HepG2 (cell line): ENCODE measurements at regions not wholly inside any gene's neighbourhood (a gene's known extent, or its start where the extent isn't known, plus 50 kb on each side); places are given as distances from the start of the nearest gene placed in this dataset.

Experiments used
- ATAC-seq: fragments of 200-7000 bp; cut with Tn5 transposase; 3 replicates; pipeline ENCODE4 v1.9.1; 2020; ENCODE audit warnings: mild to moderate bottlenecking, moderate library complexity
- BruUV-seq: library from RNA; stranded (reverse); fragments of 400-500 nt; replicated peaks from 2 replicates; lab custom pipeline; 2021; lab: Mats Ljungman, UMichigan
- CTCF ChIA-PET: fragments of 300-600 bp; formaldehyde crosslinking; extraction: SDS; loops from one replicate; lab custom pipeline; 2021; ENCODE audit warnings: low total read pairs, inconsistent platforms, low intra/inter-chr PET ratio; lab: Yijun Ruan, JAX
- POLR2A ChIA-PET: fragments of 350-600 bp; sonication (Branson Sonifier 250); formaldehyde crosslinking; loops from one replicate; lab custom pipeline; 2020; ENCODE audit warnings: antibody characterized with exemption, inconsistent platforms; lab: Yijun Ruan, JAX
- DNase-seq: peaks from one replicate; pipeline ENCODE4 v3.0.0-alpha.2; 2015; ENCODE audit warnings: low spot score
- FAIRE-seq: peaks from 3 replicates; lab custom pipeline; 2011; peaks lifted over from hg19 to GRCh38; lab: Jason Lieb, UNC
- H2AFZ ChIP-seq: one replicate; pipeline ENCODE4 v1.6.1; 2011; ENCODE audit warnings: low read length, inconsistent platforms
- H3K27ac ChIP-seq: fragments of 300-600 bp; 3 replicates; pipeline ENCODE4 v1.8.0; 2011; ENCODE audit warnings: mixed run types, mild to moderate bottlenecking, mixed read lengths, low read length, inconsistent platforms; ENCODE audit not compliant: insufficient read depth; ENCODE audit errors: extremely low read length
- H3K27me3 ChIP-seq, 2 experiments: fragments of 200-600 bp in 1 of 2; 2 replicates in 1 of 2; 3 replicates in 1 of 2; pipeline versions ENCODE4 v1.6.0 to v1.8.0; 2011; ENCODE audit warnings: low read length in 2 of 2, mild to moderate bottlenecking in 2 of 2, moderate library complexity in 2 of 2, inconsistent platforms in 1 of 2; ENCODE audit not compliant: insufficient read depth in 2 of 2, control insufficient read depth in 1 of 2
- H3K36me3 ChIP-seq, 2 experiments: fragments of 200-600 bp in 1 of 2; replicated peaks in 1 of 2; 2 replicates in 1 of 2; 3 replicates in 1 of 2; pipeline versions ENCODE4 v1.5.1 to v1.8.0; 2011; ENCODE audit warnings: low read length in 2 of 2, inconsistent platforms in 1 of 2; ENCODE audit not compliant: insufficient read depth in 2 of 2, control insufficient read depth in 1 of 2
- H3K4me1 ChIP-seq: 2 replicates; pipeline ENCODE4 v1.5.1; 2012; ENCODE audit warnings: low read length, inconsistent platforms; ENCODE audit not compliant: insufficient read depth
- H3K4me2 ChIP-seq: 2 replicates; pipeline ENCODE4 v1.6.0; 2011; ENCODE audit warnings: low read depth, low read length, inconsistent platforms
- H3K4me3 ChIP-seq, 3 experiments: fragments of 200-600 bp in 1 of 3; sonication (generic), shearing (Covaris generic) in 1 of 3; replicated peaks in 1 of 3; 2 replicates each; pipeline ENCODE4 v1.5.1; 2011 to 2016; ENCODE audit warnings: low read length in 3 of 3, inconsistent platforms in 2 of 3, low read depth in 2 of 3, mild to moderate bottlenecking in 2 of 3, control low read depth in 1 of 3, mixed read lengths in 1 of 3; ENCODE audit not compliant: insufficient read depth in 1 of 3
- H3K79me2 ChIP-seq: one replicate; pipeline ENCODE4 v1.6.1; 2011; ENCODE audit warnings: low read length, inconsistent platforms; ENCODE audit not compliant: insufficient read depth
- H3K9ac ChIP-seq: 2 replicates; pipeline ENCODE4 v1.6.0; 2011; ENCODE audit warnings: mild to moderate bottlenecking, low read depth, low read length, inconsistent platforms; ENCODE audit not compliant: insufficient read depth
- H3K9me3 ChIP-seq: 2 replicates; pipeline ENCODE4 v1.5.1; 2012; ENCODE audit warnings: mild to moderate bottlenecking, low read length
- H4K20me1 ChIP-seq: 2 replicates; pipeline ENCODE4 v1.6.0; 2011; ENCODE audit warnings: inconsistent platforms, mild to moderate bottlenecking, low read length, moderate library complexity; ENCODE audit not compliant: insufficient read depth
- ATF7 ChIP-seq, 2 experiments: fragments of 450-650 bp in 1 of 2; sonication (generic) in 1 of 2; formaldehyde crosslinking in 1 of 2; IDR thresholded peaks; 2 replicates each; pipeline versions ENCODE4 v1.4.0 to v1.6.1; 2016 to 2020; ENCODE audit warnings: antibody characterized with exemption in 1 of 2, mild to moderate bottlenecking in 1 of 2, missing genetic modification reagents in 1 of 2
- BCL6 ChIP-seq: IDR thresholded peaks from 2 replicates; pipeline ENCODE4 v1.6.1; 2016; ENCODE audit warnings: missing genetic modification reagents, missing compliant biosample characterization
- CEBPG ChIP-seq: IDR thresholded peaks from 2 replicates; pipeline ENCODE4 v1.6.1; 2016
- CREB1 ChIP-seq, 2 experiments: fragments of 450-650 bp in 1 of 2; IDR thresholded peaks; 2 replicates each; pipeline ENCODE4 v1.6.1; 2016 to 2017; ENCODE audit warnings: control low read depth in 1 of 2, mild to moderate bottlenecking in 1 of 2, missing compliant biosample characterization in 1 of 2, missing genetic modification characterization in 1 of 2
- CSRNP1 ChIP-seq: sonication (generic); formaldehyde crosslinking; IDR thresholded peaks from 2 replicates; pipeline ENCODE4 v1.8.1; 2023; ENCODE audit warnings: mild to moderate bottlenecking, missing genetic modification reagents
- PLRG1 ChIP-seq: fragments of 450-650 bp; conservative IDR thresholded peaks from 2 replicates; pipeline ENCODE4 v1.6.1; 2016
- RFX5 ChIP-seq: IDR thresholded peaks from 2 replicates; pipeline ENCODE4 v1.6.1; 2011; ENCODE audit warnings: low read depth, low read length, improper control_type of control experiment
- THAP11 ChIP-seq: IDR thresholded peaks from 2 replicates; pipeline ENCODE4 v1.6.1; 2016; ENCODE audit warnings: missing biosample characterization, missing genetic modification reagents
- ZNF326 ChIP-seq: sonication (generic); formaldehyde crosslinking; IDR thresholded peaks from 2 replicates; pipeline ENCODE4 v1.4.0; 2020; ENCODE audit warnings: missing genetic modification reagents, borderline replicate concordance
- ZNF747 ChIP-seq: sonication (generic); formaldehyde crosslinking; IDR thresholded peaks from 2 replicates; pipeline ENCODE4 v1.8.1; 2023; ENCODE audit warnings: missing genetic modification reagents, mild to moderate bottlenecking, borderline replicate concordance
- WGBS: methylation state at CpG from one replicate; pipeline ENCODE4 v1.1.6; 2017; ENCODE audit warnings: low lambda C conversion rate; 5-methylcytosine and 5-hydroxymethylcytosine counted together
- in situ Hi-C: cut with HindIII; loops from 2 replicates; pipeline ENCODE4 v1.10.0; 2017; ENCODE audit warnings: low pct_unique_long_range_greater_than_20kb; ENCODE audit not compliant: extremely low pct_ligation_motif_present
- intact Hi-C: fragments of 100-400 bp; cut with micrococcal nuclease; formaldehyde crosslinking; loops from one replicate; pipeline ENCODE4 v1.10.0; 2022; ENCODE audit not compliant: unreplicated experiment
- TF ChIP-seq, protein P1 (sequence below): sonication (generic); formaldehyde crosslinking; IDR thresholded peaks from 2 replicates; pipeline ENCODE4 v1.4.0; 2020; ENCODE audit warnings: missing genetic modification reagents, borderline replicate concordance

DNA sequence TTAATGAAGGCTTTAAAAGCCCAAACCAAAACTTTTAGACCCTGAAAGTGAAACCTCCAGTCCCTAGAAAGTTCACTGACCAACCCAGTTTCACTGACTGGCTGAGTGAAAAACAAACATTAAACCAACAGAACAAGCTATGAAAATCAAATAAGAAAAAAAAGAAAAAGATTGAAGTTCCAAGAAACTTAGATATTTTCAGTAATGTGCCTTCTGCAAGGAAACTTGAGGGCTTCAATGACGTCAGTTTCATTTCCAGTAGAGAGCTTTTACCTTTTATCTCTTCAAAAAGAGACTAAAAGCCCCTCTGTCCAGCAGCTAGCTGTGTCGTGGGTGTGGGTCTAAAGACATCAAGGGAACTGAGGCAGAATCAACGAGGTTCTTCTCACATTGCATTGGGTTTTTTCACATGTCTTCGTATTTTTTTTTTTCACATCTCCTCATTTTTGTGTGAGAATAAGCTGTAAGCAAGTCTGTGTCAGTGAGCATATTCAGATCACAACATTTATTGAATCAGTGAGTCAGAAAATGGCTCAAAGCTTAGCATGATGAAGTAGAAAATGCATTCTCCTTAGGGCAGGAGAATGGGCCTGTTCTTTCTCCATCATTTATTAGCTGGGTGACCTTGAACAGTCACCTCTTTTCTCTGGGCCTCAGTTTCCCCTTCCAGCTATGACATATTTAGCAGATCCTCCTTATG lies 54.8 kb upstream of the BCL6 start:
- BruUV-seq = no TSS peak
- TF ChIP-seq CREB1 (IDR thresholded peaks at IDR 0.05) (peak; percentile 59), CREB1 (CRISPR knock-in tag; IDR thresholded peaks at IDR 0.05) (no peak), ATF7 (IDR thresholded peaks at IDR 0.05) (peak; percentile 21; the same call in 1 of the 2 replicates), ATF7 (CRISPR knock-in tag; IDR thresholded peaks at IDR 0.05) (no peak), BCL6 (CRISPR knock-in tag) (peak; percentile 48; the same call in 1 of the 2 replicates), CSRNP1 (CRISPR knock-in tag) (no peak)
- Histone ChIP-seq H3K79me2 (no peaks in the 10 kb centered on the region), H3K9me3 (no peaks in the 10 kb centered on the region), H3K36me3 (no peaks in the 10 kb centered on the region), H4K20me1 (no peaks in the 10 kb centered on the region), H3K4me3 (peak overlapping the region in 1 of 3 experiments; percentile 11; a peak in 2 of 6 replicates), H3K27me3 (peaks cover 2 to 5% of the 10 kb centered on the region in 2 experiments; a peak in 2 of 5 replicates), H3K9ac (no peak overlapping the region), H2AFZ (no peak overlapping the region), H3K4me1 (peaks cover 31% of the 10 kb centered on the region), H3K27ac (no peak overlapping the region), H3K4me2 (peak overlapping the region; percentile 56)
- ChIA-PET POLR2A (interaction anchor here (1.4 kb wide), 1 partner anchor 141 kb away, joined by 3 read pairs; no protein-coding TSS in a partner anchor), CTCF (no interaction called here)
- 17% methylated on average over 4 of the region's 4 CpGs for WGBS
- in situ Hi-C loops = no loop called here
- intact Hi-C loops = no loop called here
- ATAC-seq = no peak
- no peak for DNase-seq
- FAIRE-seq = no peak

GRCh38 chr3:187801152-187801551 lies 55.9 kb upstream of the BCL6 start:
- H3K4me2 ChIP-seq = no peak overlapping the region
- FAIRE-seq (no peak), DNase-seq (no peak), ATAC-seq (no peak)
- 67% methylated on average over 5 of the region's 5 CpGs for WGBS
- H3K4me1 ChIP-seq = peaks cover 31% of the 10 kb centered on the region
- no peaks in the 10 kb centered on the region for H4K20me1 ChIP-seq
- intact Hi-C loops = no loop called here
- no peak overlapping the region for H2AFZ ChIP-seq
- ChIA-PET CTCF (no interaction called here), POLR2A (interaction anchor here (1.4 kb wide), 1 partner anchor 140 kb away, joined by 3 read pairs; no protein-coding TSS in a partner anchor)
- no peaks in the 10 kb centered on the region for H3K36me3 ChIP-seq
- BruUV-seq = no TSS peak
- no peak overlapping the region for H3K4me3 ChIP-seq
- H3K27me3 ChIP-seq = peaks cover 0 to 7% of the 10 kb centered on the region in 2 experiments; a peak in 2 of 5 replicates
- no peak overlapping the region for H3K27ac ChIP-seq
- H3K9me3 ChIP-seq = no peaks in the 10 kb centered on the region
- H3K9ac ChIP-seq = no peak overlapping the region
- H3K79me2 ChIP-seq = no peaks in the 10 kb centered on the region
- in situ Hi-C loops = no loop called here
- TF ChIP-seq ZNF326 = no peak
- TF ChIP-seq RFX5 = no peak
- no peak for TF ChIP-seq ZNF747 (CRISPR knock-in tag)
- TF ChIP-seq THAP11 (CRISPR knock-in tag) = no peak
- TF ChIP-seq, protein P1, sequence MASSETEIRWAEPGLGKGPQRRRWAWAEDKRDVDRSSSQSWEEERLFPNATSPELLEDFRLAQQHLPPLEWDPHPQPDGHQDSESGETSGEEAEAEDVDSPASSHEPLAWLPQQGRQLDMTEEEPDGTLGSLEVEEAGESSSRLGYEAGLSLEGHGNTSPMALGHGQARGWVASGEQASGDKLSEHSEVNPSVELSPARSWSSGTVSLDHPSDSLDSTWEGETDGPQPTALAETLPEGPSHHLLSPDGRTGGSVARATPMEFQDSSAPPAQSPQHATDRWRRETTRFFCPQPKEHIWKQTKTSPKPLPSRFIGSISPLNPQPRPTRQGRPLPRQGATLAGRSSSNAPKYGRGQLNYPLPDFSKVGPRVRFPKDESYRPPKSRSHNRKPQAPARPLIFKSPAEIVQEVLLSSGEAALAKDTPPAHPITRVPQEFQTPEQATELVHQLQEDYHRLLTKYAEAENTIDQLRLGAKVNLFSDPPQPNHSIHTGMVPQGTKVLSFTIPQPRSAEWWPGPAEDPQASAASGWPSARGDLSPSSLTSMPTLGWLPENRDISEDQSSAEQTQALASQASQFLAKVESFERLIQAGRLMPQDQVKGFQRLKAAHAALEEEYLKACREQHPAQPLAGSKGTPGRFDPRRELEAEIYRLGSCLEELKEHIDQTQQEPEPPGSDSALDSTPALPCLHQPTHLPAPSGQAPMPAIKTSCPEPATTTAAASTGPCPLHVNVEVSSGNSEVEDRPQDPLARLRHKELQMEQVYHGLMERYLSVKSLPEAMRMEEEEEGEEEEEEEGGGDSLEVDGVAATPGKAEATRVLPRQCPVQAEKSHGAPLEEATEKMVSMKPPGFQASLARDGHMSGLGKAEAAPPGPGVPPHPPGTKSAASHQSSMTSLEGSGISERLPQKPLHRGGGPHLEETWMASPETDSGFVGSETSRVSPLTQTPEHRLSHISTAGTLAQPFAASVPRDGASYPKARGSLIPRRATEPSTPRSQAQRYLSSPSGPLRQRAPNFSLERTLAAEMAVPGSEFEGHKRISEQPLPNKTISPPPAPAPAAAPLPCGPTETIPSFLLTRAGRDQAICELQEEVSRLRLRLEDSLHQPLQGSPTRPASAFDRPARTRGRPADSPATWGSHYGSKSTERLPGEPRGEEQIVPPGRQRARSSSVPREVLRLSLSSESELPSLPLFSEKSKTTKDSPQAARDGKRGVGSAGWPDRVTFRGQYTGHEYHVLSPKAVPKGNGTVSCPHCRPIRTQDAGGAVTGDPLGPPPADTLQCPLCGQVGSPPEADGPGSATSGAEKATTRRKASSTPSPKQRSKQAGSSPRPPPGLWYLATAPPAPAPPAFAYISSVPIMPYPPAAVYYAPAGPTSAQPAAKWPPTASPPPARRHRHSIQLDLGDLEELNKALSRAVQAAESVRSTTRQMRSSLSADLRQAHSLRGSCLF (CRISPR knock-in tag) = no peak
- TF ChIP-seq CEBPG (CRISPR knock-in tag) = no peak
- no peak for TF ChIP-seq PLRG1
